ENCODE measurements at regions not wholly inside any gene's neighbourhood (a gene's known extent, or its start where the extent isn't known, plus 50 kb on each side); places are given as distances from the start of the nearest gene placed in this dataset.
"Not testable (repeated sequence)": the region's sequence is repeated elsewhere in the genome, so short reads cannot be mapped to it uniquely, and the experiment has no call there.

- H2BK12ac ChIP-seq (ENCODE audit: insufficient read length, low read depth, low read length), result no peak overlapping the region
- no peak overlapping the region for H2BK5ac ChIP-seq (ENCODE audit: insufficient read length, low read length)
- H3K4me1 Mint-ChIP-seq, result peaks cover 16 to 19% of the 10 kb centered on the region in 2 experiments
- H3K79me2 ChIP-seq (ENCODE audit: insufficient read depth, low read length), result no peaks in the 10 kb centered on the region
- H4K8ac ChIP-seq (replicated peaks; ENCODE audit: insufficient read length, low read depth, low read length), result no peak overlapping the region
- no peaks in the 10 kb centered on the region for H3K9me3 ChIP-seq (ENCODE audit: control insufficient read depth, low read depth, low read length)
- H3K4ac ChIP-seq (ENCODE audit: low read depth, low read length), result no peak overlapping the region
- H4K5ac ChIP-seq (ENCODE audit: insufficient read length, low read depth, low read length), result no peak overlapping the region
- no peak overlapping the region for H3T11ph ChIP-seq (ENCODE audit: low read length)
- no peaks in the 10 kb centered on the region; the same call in none of the 2 replicates for H3K27me3 Mint-ChIP-seq (ENCODE audit: low read depth)
- no peak overlapping the region for H3K4me2 ChIP-seq (ENCODE audit: insufficient read depth, insufficient read length, low read length)
- H3K27me3 ChIP-seq (ENCODE audit: insufficient read depth, low read length), result no peaks in the 10 kb centered on the region
- no peak overlapping the region for H2BK15ac ChIP-seq (ENCODE audit: low read depth, low read length)
- no peak for TF ChIP-seq CTCF (conservative IDR thresholded peaks at IDR 0.05)
- H3K18ac ChIP-seq (ENCODE audit: insufficient read length, low read depth, low read length), result no peak overlapping the region
- DNase-seq, result no peak
- H3K23ac ChIP-seq (ENCODE audit: insufficient read length, low read depth, low read length), result no peak overlapping the region
- H3K56ac ChIP-seq (ENCODE audit: insufficient read length, low read depth, low read length), result no peak overlapping the region
- no peak overlapping the region for H2BK120ac ChIP-seq (ENCODE audit: low read depth, low read length, poor library complexity, severe bottlenecking)
- no peak overlapping the region for H3K9ac ChIP-seq (ENCODE audit: extremely low read depth, insufficient read length, low read length)
- H4K91ac ChIP-seq (ENCODE audit: insufficient read length, low read depth, low read length), result no peak overlapping the region
- no peaks in the 10 kb centered on the region for H3K23me2 ChIP-seq (ENCODE audit: insufficient read length, low read depth, low read length, poor library complexity, severe bottlenecking)
- H3K27ac Mint-ChIP-seq, result no peak overlapping the region
- H2BK20ac ChIP-seq (ENCODE audit: low read depth, low read length, poor library complexity, severe bottlenecking), result no peak overlapping the region
- H3K14ac ChIP-seq (ENCODE audit: insufficient read depth, low read length), result no peak overlapping the region
- H3K9me3 Mint-ChIP-seq, result no peaks in the 10 kb centered on the region
- H2AK5ac ChIP-seq (ENCODE audit: insufficient read length, low read length), result no peak overlapping the region
- no peaks in the 10 kb centered on the region for H4K20me1 ChIP-seq (ENCODE audit: control insufficient read depth, insufficient read depth, insufficient read length)
- no peaks in the 10 kb centered on the region for H3K36me3 Mint-ChIP-seq (ENCODE audit: insufficient read depth in 1 of 3, low read depth in 3 of 3)
- H3K27ac ChIP-seq (ENCODE audit: insufficient read length, low read depth, low read length), result no peak overlapping the region
- peaks cover 12% of the 10 kb centered on the region; the same call in 1 of the 2 replicates for H3K4me1 ChIP-seq (ENCODE audit: insufficient read depth, low read length)
- no peaks in the 10 kb centered on the region for H3K79me1 ChIP-seq (ENCODE audit: insufficient read depth, low read depth, low read length, poor library complexity, severe bottlenecking)
- H2AFZ ChIP-seq (ENCODE audit: low read length), result no peak overlapping the region
- H3K4me3 Mint-ChIP-seq, result no peak overlapping the region
Observed at GRCh38 chr11:87517351-87517750, 479.6 kb downstream of the TMEM135 start.

GRCh38 chr11:87507722-87508121, 470.0 kb downstream of the TMEM135 start:
- not testable (repeated sequence) for H3K79me1 ChIP-seq (ENCODE audit: insufficient read depth, low read depth, low read length, poor library complexity, severe bottlenecking); H2BK15ac ChIP-seq (ENCODE audit: low read depth, low read length); H4K5ac ChIP-seq (ENCODE audit: insufficient read length, low read depth, low read length); H3K18ac ChIP-seq (ENCODE audit: insufficient read length, low read depth, low read length); H2AFZ ChIP-seq (ENCODE audit: low read length); H4K20me1 ChIP-seq (ENCODE audit: control insufficient read depth, insufficient read depth, insufficient read length); H3K23me2 ChIP-seq (ENCODE audit: insufficient read length, low read depth, low read length, poor library complexity, severe bottlenecking); H2AK5ac ChIP-seq (ENCODE audit: insufficient read length, low read length); H4K91ac ChIP-seq (ENCODE audit: insufficient read length, low read depth, low read length); H3K23ac ChIP-seq (ENCODE audit: insufficient read length, low read depth, low read length); H3K9ac ChIP-seq (ENCODE audit: extremely low read depth, insufficient read length, low read length); H2BK5ac ChIP-seq (ENCODE audit: insufficient read length, low read length); H3K9me3 Mint-ChIP-seq; H3K4me1 ChIP-seq (ENCODE audit: insufficient read depth, low read length); H3K36me3 Mint-ChIP-seq (ENCODE audit: insufficient read depth in 1 of 3, low read depth in 3 of 3); H3K27me3 ChIP-seq (ENCODE audit: insufficient read depth, low read length); H2BK120ac ChIP-seq (ENCODE audit: low read depth, low read length, poor library complexity, severe bottlenecking); H2BK20ac ChIP-seq (ENCODE audit: low read depth, low read length, poor library complexity, severe bottlenecking); H4K8ac ChIP-seq (replicated peaks; ENCODE audit: insufficient read length, low read depth, low read length); H2BK12ac ChIP-seq (ENCODE audit: insufficient read length, low read depth, low read length); H3K4me3 Mint-ChIP-seq; H3K4me2 ChIP-seq (ENCODE audit: insufficient read depth, insufficient read length, low read length); H3K56ac ChIP-seq (ENCODE audit: insufficient read length, low read depth, low read length); H3T11ph ChIP-seq (ENCODE audit: low read length); H3K9me3 ChIP-seq (ENCODE audit: control insufficient read depth, low read depth, low read length); H3K27ac ChIP-seq (ENCODE audit: insufficient read length, low read depth, low read length); H3K27me3 Mint-ChIP-seq (ENCODE audit: low read depth); H3K79me2 ChIP-seq (ENCODE audit: insufficient read depth, low read length); H3K14ac ChIP-seq (ENCODE audit: insufficient read depth, low read length); H3K4ac ChIP-seq (ENCODE audit: low read depth, low read length)
- Mint-ChIP-seq H3K27ac (peak overlapping the region in 1 of 3 experiments; percentile 79; a peak in 1 of 7 replicates), H3K4me1 (peaks cover 20 to 25% of the 10 kb centered on the region in 2 experiments)
- peak; percentile 39 for DNase-seq
- whole genome bisulfite sequencing (ENCODE audit: extremely low coverage, insufficient read length, low lambda C conversion rate), result no CpG with 5 or more reads among the region's 2 CpGs

All from H9 (cell line).